ENCODE measurements at regions not wholly inside any gene's neighbourhood (a gene's known extent, or its start where the extent isn't known, plus 50 kb on each side); places are given as distances from the start of the nearest gene placed in this dataset.

DNA sequence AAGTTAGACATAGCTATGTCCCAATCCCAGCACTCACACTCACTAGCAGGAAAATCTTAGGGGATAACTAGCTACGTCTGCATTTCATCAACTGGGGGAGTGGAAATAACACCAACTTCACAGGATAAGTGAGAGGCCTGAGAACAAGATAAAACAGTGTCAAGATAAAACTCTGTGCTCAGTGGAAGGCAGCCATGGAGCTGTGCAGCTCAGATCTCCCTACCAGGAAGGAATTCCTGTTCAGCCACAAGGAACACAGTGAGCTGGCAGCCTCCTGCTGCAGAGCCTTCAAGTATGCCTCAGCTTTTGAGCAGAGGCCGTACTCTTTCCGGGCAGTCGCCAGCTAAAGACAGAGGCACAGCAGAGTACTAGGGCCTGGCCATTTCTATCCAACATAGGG, 115.8 kb upstream of the TOPAZ1 start:
- no peak overlapping the region for H3K9ac ChIP-seq (ENCODE audit: low read depth in 2 of 2, low read length in 2 of 2)
- intact Hi-C loops (cut with DNase I) = no loop called here
- H3K9me3 ChIP-seq = no peaks in the 10 kb centered on the region
- DNase-seq = no peak
- no peaks in the 10 kb centered on the region for H3K27me3 ChIP-seq
- no peak overlapping the region for H3K27ac ChIP-seq
- H3K36me3 ChIP-seq = no peaks in the 10 kb centered on the region
- no peaks in the 10 kb centered on the region for H3K4me1 ChIP-seq
- no peak overlapping the region for H3K4me3 ChIP-seq
- TF ChIP-seq, protein P1, sequence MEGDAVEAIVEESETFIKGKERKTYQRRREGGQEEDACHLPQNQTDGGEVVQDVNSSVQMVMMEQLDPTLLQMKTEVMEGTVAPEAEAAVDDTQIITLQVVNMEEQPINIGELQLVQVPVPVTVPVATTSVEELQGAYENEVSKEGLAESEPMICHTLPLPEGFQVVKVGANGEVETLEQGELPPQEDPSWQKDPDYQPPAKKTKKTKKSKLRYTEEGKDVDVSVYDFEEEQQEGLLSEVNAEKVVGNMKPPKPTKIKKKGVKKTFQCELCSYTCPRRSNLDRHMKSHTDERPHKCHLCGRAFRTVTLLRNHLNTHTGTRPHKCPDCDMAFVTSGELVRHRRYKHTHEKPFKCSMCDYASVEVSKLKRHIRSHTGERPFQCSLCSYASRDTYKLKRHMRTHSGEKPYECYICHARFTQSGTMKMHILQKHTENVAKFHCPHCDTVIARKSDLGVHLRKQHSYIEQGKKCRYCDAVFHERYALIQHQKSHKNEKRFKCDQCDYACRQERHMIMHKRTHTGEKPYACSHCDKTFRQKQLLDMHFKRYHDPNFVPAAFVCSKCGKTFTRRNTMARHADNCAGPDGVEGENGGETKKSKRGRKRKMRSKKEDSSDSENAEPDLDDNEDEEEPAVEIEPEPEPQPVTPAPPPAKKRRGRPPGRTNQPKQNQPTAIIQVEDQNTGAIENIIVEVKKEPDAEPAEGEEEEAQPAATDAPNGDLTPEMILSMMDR (IDR thresholded peaks at IDR 0.05) = no peak

DNA sequence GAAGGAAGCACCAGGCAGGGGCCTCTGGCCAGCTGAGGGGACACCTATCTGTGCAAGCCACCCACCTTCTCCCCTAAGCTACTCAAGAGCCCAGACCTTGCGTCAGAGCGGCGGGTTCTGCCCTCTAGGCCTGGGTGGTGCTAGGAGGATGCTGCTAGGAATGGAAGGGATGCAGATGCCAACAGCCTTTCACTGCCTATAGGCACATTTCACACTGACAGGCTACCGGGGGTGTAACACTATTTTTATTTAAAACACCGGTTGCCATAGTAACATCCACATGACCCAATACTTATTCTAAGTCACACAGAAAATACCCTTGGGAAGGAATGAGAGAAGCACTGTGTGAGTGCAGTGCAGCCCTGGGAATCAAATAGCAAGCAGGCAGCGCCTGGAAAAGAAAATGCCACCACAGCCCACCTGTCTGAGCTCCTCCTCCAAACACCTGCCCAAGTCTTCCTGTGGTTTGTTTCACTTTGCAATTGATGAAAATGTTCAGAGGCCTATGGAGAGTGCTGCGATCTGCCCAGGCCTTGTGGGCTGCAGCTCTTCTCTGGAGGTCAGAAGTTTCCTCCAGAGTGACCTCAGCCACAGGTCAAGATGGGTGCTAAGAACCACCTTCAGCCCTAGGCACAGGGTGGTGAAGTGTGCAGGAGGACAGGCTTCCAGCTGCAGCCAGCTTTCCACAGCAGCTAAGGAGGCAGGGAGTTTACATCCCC, 113.5 kb upstream of the TOPAZ1 start:
- intact Hi-C loops (cut with DNase I) = no loop called here
- TF ChIP-seq, protein P1 (IDR thresholded peaks at IDR 0.05) = no peak

DNA sequence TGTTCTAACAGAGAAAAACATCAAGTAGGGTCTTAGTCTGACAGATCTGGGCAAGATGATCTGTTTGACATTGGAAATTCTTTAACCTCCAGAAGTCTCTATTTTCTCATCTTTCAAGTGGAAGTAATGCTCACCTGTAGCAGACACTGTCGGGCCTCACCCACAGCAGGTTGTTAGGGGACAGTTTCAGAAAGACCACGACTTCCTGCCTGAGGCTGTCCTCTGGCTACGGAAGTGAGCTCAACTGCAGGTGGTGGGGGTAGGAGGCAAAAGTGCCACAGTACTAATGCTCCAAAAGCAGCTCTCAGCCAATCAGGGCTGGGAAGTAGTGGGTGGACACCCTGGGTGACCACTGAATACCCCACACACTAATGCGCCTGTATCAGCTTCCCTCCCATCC, 111.4 kb upstream of the TOPAZ1 start:
- intact Hi-C loops (cut with DNase I) = no loop called here
- TF ChIP-seq, protein P1 (IDR thresholded peaks at IDR 0.05) = no peak
- Histone ChIP-seq H3K4me1 (no peaks in the 10 kb centered on the region), H3K36me3 (no peaks in the 10 kb centered on the region), H3K9ac (ENCODE audit: low read depth in 2 of 2, low read length in 2 of 2) (no peak overlapping the region), H3K27ac (no peak overlapping the region), H3K9me3 (no peaks in the 10 kb centered on the region), H3K27me3 (no peaks in the 10 kb centered on the region), H3K4me3 (no peak overlapping the region)
- no peak for DNase-seq

More for the DNA sequence above, 113.5 kb upstream of the TOPAZ1 start:
- H3K9me3 ChIP-seq = no peaks in the 10 kb centered on the region
- no peaks in the 10 kb centered on the region for H3K27me3 ChIP-seq
- no peak overlapping the region for H3K9ac ChIP-seq (ENCODE audit: low read depth in 2 of 2, low read length in 2 of 2)
- DNase-seq = no peak
- no peaks in the 10 kb centered on the region for H3K4me1 ChIP-seq
- H3K36me3 ChIP-seq = no peaks in the 10 kb centered on the region
- no peak overlapping the region for H3K4me3 ChIP-seq
- H3K27ac ChIP-seq = no peak overlapping the region

DNA sequence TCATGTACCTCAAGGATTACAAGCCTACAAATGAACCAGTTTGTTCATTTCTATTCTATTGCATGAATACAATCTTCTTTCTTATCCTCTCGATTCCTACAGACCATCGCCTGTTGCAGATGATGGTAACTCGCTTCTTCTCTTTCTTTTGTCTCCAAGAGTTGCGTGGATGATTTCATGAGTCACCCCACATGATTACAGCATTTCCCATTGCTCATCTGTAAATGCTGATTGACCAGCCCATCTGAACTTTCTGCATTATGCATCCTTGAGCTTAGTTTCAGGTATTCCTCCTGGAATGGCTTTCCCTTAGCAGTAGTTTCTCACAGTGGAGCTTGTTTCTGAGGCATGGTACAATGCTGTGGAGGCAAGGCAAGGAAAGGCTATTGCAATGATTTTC, 109.6 kb upstream of the TOPAZ1 start:
- Histone ChIP-seq H3K4me3 (no peak overlapping the region), H3K27me3 (no peaks in the 10 kb centered on the region), H3K4me1 (no peaks in the 10 kb centered on the region), H3K9me3 (no peaks in the 10 kb centered on the region), H3K9ac (ENCODE audit: low read depth in 2 of 2, low read length in 2 of 2) (no peak overlapping the region), H3K36me3 (no peaks in the 10 kb centered on the region), H3K27ac (no peak overlapping the region)
- no peak for DNase-seq
- intact Hi-C loops (cut with DNase I) = no loop called here
- TF ChIP-seq, protein P1 (IDR thresholded peaks at IDR 0.05) = no peak

DNA sequence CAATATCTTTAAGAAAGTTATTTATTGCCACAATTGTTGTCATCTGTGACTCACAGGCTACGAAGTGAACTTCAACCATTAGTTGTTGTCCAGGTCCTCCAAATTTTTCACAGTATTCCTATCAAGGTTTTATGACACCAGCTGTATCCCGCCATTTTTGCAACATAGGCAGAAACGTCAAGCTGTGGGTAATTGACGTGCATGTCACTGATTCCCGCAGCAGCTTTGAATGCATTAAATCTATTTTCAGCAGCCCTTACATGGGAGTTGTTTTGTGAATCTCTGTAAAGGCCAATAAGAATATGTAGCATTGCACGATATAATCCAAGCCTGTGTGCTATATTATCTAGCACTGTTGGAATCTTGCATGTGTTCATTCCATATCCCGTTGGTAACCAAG, 109.1 kb upstream of the TOPAZ1 start:
- no peaks in the 10 kb centered on the region for H3K36me3 ChIP-seq
- no peaks in the 10 kb centered on the region for H3K27me3 ChIP-seq

More for the DNA sequence above, 109.1 kb upstream of the TOPAZ1 start:
- intact Hi-C loops (cut with DNase I) = no loop called here
- no peak overlapping the region for H3K9ac ChIP-seq (ENCODE audit: low read depth in 2 of 2, low read length in 2 of 2)
- H3K9me3 ChIP-seq = no peaks in the 10 kb centered on the region
- H3K27ac ChIP-seq = no peak overlapping the region
- no peak for DNase-seq
- H3K4me3 ChIP-seq = no peak overlapping the region
- no peaks in the 10 kb centered on the region for H3K4me1 ChIP-seq
- TF ChIP-seq, protein P1 (IDR thresholded peaks at IDR 0.05) = no peak

Measured in colonic mucosa (tissue), 4 donors.